Daoy (cell line): ENCODE measurements at regions not wholly inside any gene's neighbourhood (a gene's known extent, or its start where the extent isn't known, plus 50 kb on each side); places are given as distances from the start of the nearest gene placed in this dataset.

Experiments used
- DNase-seq: peaks from one replicate; pipeline ENCODE4 v3.0.0-alpha.2; 2015; ENCODE audit warnings: low read depth

DNA sequence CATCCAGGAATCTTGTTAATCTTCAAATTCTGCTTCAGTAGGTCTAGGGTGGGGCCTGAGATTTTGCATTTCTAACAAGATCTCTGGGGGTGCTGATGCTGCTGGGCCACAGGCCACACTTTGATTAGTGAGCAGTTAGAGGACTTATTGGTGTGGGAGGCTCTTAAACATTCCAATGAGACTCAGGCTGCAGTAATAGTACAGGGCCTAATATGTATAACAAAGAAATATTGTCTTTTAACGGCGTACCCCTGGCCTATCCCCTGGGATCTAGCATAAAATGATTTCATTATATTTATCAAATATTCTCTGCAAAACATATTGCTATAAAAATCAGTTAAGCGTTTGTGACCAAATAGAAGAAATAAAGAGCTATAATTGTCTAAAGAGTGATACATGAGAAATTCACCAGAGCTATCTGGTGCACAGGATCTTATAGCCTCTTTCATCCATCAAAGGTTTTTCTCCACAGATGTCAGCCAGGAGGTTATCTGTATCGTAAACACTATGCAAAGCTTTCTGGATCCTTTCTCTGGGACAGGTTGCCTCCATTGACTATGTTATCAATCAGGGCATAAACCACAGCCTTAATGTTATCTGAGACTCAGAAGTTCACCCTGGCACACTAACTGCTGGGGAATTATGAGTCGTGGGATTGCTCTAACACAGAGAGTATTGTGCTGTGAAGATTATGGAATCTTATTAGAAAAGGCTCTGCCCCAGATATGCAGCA is 488.5 kb upstream of the MAP3K7 start:
- no peak for DNase-seq

DNA sequence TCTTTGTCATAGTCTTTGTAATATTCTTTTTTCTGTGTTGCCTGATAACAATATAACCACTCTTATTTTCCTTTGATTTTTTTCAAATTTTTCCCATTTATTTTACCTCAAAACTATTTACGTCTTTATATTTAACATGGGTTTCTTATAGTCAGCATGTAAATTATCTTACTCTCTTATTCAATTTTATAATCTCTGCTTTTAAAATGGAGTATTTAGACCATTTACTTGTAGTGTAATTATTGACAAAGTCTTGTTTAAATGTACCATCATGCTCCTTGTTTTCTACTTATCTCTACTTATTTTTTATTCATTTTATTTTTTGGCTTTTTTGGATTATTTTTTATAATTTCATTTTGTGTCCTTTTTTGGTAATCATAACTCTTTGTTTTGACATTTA is 476.5 kb upstream of the MAP3K7 start:
- no peak for DNase-seq

DNA sequence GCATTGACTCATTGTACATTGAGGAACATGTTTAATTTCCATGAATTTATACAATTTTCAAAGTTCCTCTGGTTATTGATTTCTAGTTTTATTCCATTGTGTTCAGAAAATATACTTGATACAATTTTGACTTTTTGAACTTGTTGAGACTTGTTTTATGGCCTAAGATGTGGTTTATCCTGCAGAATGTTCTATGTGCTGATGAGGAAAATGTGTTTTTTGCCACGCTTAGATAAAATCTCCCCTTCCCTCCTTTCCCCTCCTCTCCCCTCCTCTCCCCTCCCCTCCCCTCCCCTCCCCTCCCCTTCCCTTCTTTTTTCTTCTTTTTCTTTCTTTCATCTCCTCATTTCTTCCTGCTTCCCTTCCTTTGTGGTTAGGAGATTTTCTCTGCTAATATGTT is 470.8 kb upstream of the MAP3K7 start:
- no peak for DNase-seq

DNA sequence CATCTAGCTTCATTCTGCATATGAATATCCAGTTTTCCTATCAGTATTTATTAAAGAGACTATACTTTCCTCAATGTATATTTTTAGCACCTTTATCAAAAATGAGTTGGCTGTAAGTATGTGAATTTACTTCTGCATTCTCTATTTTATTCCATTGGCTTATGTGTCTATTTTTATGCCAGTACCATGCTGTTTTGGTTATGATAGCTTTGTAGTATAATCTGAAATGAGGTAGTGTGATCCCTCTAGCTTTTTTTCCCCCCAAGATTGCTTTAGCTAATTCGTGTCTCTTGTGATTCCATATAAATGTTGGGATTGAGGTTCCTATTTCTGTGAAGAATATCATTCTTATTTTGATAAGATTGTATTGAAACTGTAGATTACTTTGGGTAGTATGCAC is 469.1 kb upstream of the MAP3K7 start:
- no peak for DNase-seq

DNA sequence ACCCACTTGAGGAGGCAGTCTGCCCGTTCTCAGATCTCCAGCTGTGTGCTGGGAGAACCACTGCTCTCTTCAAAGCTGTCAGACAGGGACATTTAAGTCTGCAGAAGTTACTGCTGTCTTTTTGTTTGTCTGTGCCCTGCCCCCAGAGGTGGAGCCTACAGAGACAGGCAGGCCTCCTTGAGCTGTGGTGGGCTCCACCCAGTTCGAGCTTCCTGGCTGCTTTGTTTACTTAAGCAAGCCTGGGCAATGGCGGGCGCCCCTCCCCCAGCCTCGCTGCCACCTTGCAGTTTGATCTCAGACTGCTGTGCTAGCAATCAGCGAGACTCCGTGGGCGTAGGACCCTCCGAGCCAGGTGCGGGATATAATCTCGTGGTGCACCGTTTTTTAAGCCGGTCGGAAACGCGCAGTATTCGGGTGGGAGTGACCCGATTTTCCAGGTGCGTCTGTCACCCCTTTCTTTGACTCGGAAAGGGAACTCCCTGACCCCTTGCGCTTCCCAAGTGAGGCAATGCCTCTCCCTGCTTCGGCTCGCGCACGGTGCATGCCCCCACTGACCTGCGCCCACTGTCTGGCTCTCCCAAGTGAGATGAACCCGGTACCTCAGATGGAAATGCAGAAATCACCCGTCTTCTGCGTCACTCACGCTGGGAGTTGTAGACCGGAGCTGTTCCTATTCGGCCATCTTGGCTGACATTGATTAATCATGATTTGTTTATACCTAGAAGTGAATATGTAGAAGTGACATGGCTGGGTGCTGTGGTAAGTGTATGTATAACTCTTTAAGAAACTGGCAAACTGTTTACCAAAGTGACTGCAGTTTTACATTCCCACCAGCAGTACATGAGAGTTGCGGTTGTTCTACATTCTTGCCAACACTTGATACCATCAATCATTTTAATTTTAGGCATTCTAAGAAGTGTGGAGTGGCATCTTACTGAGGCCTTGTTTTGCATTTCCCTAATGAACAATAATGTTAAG is 465.9 kb upstream of the MAP3K7 start:
- peak; percentile 3 for DNase-seq

DNA sequence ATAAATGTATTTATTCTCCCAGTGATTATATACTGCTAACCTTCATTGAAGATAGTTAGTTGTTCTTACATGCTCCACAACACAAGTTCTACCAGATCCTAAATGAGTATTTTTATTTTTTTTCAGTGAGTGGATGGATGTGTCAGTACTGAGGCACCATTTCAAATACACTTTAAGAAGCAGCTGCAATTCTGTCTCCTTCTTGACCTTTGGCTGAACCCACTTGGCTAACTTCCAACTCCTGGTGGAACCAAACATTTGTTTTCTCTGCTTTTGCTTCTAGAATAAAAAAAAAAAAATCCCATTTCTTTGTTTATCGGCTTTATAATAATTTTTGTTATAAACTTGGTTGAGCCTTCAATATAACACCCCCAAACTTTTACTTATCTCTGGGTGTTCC is 458.3 kb upstream of the MAP3K7 start:
- no peak for DNase-seq

DNA sequence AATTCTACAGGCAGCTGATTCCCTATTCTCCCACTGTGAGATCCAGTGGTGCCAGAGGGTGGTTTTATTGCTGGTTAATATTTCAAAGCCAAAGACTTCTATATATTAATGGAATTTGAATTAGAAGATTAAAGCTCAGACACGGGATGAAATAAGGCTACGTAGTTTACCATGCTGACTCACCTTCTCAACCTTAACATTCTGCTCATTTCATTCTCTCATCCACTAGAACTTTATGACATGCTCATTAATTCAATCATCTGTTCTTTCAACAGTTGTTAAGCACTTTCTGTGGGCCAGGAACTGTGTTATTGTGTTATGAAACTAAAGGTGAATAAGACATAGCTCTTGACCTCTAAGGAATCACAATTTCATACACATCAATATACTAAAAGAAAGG is 456.9 kb upstream of the MAP3K7 start:
- no peak for DNase-seq

DNA sequence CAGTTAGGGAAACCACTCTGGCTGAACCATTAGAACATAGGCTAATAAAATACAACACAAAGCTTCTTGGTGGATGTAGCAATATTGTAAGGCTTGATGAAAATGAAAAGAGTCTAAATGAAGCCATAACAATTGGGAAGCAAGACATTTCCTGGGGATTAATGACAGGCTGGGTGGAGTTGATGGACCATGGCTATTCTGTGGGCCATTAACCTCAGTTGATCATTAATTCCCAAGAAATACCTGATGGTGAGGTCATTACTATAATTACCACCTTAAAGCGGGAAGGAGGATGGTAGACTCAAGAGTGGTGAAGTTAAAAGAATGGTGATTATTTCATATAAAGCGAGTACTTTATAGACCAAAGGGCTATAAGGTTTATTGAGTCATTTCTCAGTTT is 455.8 kb upstream of the MAP3K7 start:
- DNase-seq = no peak

DNA sequence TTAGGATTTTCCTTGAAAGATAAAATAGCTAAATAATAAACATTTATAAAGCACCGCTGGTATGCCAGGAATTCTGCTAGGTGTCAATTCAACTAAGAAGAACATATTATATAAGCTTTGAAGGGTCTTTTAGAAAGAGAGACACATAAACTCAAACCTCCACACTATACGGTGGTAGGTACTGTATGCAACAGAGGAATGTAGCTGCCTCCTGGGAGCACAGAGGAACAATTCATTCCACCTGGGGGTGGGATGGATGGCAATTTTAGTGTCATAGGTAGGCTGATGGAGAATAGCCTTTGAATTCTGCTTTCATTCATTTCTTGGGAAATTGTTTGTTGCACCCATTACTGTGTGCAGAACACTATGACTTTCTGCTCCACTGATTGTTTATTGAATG is 447.1 kb upstream of the MAP3K7 start:
- no peak for DNase-seq

DNA sequence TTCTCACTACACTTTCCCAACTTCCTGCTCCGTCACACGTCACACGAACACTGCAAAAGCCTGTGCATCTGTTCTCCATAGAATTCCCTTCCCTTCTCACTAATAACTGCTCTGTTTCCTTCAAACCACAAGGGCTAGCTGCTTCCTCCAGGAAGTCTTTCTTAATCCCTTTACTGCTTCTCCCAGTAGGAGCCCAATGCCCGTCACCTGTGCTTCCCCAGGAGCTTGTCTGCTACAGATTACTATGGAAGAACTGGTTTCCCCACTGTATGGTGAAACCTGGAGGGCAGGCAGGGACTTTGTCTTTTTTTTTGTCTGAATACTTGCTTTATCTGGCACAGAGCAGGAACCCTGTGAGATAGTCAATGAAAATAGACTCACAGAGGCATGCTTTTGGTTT is 444.7 kb upstream of the MAP3K7 start:
- no peak for DNase-seq

DNA sequence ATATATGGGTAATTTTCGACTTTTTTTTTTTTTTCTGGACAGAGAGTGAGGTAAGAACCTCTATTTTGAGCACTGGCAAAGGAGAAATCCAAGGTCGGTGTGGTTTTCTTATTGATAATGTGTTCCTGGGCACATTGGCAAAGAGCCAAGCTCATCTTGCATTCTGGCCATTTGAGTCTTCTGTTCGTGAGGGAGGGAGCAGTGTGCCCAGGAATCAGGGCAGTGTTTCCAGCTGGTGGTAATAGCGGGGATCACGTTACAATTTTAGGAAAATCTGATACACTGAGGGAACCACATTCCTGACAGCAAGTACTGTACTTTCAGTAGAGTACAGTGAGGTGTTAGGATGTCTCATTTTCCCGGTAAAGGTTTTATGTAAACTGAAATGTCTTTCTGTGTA is 442.3 kb upstream of the MAP3K7 start:
- peak; percentile 3 for DNase-seq

DNA sequence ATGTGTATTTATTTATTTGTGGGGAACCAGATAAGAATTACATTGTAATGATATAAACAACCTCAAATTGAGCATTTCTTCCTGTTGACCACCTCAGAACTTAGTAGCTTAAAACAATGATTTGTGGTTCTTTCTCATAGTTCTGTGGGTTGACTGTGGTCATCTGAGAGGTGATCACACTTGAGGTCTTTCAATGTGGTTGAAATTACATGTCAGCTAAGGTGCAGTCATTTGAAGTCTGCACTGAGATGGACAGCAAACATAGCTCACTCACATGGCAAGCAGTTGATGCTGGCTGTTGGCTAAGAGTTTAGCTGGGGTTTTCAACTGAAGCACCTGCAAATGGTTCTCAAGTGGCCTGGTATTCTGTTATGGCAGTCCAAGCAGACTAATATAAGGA is 436.7 kb upstream of the MAP3K7 start:
- DNase-seq = no peak

DNA sequence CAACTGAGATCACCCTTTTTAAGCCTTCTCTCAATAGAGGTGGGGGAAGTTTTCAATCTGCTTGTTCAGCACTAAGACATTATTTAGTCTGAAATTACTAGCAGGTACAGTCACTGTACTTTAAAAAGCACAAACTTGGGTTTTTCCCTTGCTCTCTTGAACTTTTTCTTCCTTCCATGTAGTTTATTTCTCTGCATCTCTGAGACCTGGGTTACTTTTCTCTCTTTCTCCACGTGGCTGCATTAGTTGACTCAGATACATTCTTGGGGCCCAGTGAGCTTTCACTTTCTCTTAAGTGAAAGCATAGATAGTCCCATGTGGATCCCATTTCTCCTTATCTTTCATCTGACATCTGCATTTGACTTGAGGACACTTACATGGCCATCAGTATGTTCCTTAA is 433.9 kb upstream of the MAP3K7 start:
- no peak for DNase-seq

DNA sequence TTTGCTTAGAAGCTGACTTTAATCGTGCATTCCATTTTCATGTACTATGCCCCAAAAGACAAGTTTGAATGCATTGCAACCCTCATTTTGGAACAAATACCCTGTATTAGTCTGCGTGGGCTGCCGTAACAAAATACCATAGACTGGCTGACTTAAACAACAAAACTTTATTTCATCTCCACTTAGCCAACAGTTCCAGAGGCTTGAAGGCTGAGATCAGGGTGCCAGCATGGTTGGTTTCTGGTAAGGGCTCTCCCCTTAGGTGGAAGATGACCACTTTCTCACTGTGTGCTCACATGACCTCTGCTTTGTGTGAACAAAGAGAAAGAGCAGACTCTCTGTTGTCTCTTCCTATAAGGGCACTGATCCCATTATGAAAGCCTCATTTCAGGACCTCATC is 431.7 kb upstream of the MAP3K7 start:
- no peak for DNase-seq

DNA sequence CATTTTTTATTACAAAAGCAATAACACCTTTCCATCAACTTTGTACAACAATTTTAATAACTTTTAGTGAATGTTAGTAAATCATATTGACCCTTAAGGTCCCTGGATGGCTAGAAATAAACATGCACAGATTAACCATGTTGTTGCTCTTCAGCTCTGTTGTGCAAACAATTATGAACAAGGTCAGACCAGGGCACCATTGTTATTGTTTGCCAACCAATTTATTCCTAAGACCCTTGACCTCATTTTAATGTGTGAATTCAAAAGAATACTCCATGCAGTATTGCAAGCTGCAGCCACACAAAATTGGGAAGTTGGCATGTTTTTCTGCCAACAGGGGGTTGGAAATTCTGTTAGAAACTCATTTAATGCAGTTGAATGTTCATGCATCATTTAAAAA is 426.6 kb upstream of the MAP3K7 start:
- DNase-seq = no peak

DNA sequence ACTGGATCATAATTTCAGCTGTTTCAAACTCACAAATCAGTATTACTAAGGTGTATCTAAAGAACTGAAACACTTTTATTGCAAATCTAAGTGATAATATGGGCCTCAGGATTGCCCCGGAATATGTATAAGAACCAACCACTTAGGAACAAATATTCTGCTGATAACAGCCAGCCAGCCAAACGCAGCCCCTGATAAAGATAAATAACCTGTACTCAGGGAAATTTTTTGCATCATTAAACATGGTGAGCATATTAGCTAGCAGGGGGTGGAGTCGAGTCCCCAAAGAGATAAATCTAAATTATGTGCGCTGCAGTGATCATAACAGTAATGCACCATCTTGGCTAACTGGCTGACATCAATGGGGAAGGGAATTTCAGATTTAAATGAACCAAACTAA is 410.2 kb upstream of the MAP3K7 start:
- no peak for DNase-seq

DNA sequence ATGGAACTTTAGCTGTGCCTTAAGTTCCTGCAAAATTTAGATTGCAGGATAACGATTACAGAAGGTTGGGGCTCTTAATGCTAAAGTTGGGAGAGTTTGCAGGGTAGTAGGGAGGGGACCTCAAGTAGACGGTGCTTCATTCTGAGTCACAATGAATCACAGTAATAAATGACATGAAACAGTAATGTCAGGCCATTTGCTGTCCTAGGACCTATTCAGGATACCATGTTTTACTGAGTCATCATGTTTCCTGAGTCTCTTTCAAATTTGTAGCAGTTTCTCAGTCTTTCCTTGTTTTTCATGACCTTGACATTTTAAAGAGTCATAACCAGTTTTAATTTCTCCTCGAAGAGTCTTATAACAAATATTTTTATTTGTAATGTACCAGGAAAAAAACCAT is 406.9 kb upstream of the MAP3K7 start:
- DNase-seq = peak; percentile 35

DNA sequence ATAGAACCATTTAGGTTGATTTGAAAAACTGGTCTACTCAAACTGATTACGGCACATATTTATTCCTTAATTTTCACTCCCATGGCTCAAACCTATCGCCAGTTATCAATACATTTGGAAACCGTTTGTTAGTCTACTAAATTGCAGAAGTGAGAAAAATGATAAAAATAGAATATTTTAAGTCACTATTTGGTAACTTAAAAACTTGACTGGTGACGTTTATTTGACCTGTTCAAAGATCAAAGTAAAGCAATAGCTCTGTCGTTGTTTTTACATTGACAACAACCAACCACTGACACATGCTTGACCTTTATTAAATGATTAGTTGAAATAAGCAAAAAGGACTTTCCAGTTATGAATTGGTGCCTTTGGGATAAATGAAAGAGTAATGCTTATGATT is 402.9 kb upstream of the MAP3K7 start:
- no peak for DNase-seq

DNA sequence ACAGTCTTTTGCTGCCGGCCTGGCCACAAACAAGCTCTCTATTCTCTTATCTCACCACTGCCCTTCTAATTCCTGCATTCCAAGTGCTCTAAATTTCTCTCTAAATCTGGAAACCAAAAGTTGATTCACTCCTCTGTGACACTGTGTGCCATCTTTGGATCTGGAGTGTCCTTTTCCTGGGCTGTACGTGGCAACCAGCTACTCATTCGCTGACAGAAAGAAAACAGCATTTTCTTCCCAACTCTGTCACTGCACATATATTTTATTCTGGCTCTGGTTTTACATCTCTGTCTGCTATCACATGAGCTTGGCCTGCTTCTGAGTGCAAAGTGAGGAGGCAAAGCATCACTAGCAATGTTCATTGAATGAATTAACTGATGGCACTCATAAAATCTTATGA is 397.2 kb upstream of the MAP3K7 start:
- no peak for DNase-seq

DNA sequence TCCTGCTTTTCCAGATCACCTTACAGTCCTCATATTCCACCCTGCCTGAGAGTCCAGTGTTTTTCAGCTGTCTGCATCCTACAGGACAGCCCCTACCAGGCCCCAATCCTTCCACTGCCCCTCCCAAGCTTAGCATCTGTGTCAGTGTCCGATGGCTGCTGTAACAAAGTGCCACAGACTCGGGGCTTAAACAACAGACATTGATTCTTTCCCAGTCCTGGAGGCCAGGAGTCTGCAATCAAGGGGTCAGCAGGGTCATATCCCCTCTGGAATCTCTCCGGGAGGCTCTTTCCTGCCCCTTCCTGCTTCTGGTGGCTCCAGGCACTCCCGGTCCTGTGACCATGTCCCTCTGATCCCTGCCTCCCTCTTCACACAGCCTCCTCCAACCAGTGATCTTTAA is 396.6 kb upstream of the MAP3K7 start:
- no peak for DNase-seq

DNA sequence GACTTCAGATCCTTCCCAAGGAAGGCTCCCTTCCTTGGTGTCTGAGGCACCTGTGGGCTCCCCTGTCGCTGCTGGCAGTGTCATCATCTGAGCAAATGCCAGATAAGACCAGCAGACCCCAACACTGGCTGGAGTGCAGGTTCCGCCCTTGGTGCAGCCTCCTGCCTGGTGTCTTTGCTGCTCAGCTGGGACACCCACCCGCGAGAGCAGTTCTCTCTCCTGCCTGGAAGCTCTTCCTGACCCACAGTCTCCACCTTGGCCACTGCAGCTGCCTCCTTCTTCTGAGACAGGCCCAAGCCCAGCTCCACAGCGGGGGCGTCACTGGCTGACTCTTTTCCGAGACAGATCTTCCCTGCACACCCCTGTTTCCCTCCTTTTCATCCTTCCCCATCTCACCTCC is 395.7 kb upstream of the MAP3K7 start:
- no peak for DNase-seq

DNA sequence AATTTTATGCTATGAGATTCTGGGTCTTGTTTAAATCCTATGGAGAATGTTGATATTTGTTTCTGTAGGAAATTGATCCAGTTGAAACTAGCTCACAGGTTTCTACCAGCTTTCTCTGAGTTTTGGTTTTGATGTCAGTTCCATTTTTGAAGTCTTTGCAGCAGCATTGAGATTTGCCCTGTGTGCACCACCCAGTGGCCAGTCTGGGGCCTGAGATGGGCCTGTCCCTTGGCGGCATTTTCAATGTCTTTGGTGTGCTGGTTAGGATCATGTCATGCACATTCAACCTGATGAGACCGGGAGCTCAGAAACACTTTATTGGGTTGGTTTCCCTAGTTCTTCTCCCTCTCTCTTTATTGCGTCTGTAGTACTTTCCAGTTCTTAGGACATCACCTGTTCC is 395.2 kb upstream of the MAP3K7 start:
- DNase-seq = no peak

DNA sequence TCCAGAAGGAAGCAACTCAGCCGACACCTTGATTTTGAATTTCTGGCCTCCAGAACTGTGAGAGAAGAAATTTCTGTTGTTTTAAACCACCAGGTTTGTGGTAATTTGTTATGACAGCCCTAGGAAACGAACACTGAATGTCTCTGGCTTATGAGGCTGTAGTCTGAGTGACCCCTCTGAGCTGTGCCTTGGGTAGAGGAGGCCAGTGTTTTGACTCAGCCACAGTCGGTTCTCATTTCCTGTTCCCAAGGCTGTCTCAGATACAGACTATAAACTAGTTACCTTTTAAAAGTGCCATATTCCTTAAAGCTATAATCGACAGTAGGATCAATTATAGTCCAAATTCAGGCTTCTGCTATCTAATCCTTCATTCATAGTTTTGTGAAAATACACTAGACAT is 391.2 kb upstream of the MAP3K7 start:
- DNase-seq = peak; percentile 24
